Left cardiac atrium (tissue), 4 donors: ENCODE measurements at regions not wholly inside any gene's neighbourhood (a gene's known extent, or its start where the extent isn't known, plus 50 kb on each side); places are given as distances from the start of the nearest gene placed in this dataset.
"Not testable (repeated sequence)": the region's sequence is repeated elsewhere in the genome, so short reads cannot be mapped to it uniquely, and the experiment has no call there.

ENCODE experiments used
- ATAC-seq, 2 donors: fragments of 200-7000 bp; cut with Tn5 transposase; one replicate each; pipeline ENCODE4 v1.9.1; 2020; ENCODE audit warnings: mild to moderate bottlenecking in 2 of 2, moderate library complexity in 2 of 2
- DNase-seq: peaks from one replicate; pipeline ENCODE4 v3.0.0-alpha.2; 2020
- intact Hi-C, 2 donors: fragments of 100-400 bp; cut with DNase I; formaldehyde crosslinking; loops; one replicate each; pipeline versions ENCODE4 v1.14.1 to v1.15.1; 2022 to 2023
- donor health status: DM: no; HTN: yes; CAD: no.
- donor health status: DM: no; HTN: yes; CAD: no; lungs with severe emphysema.
- donor health status: DM: yes; HTN: yes; CAD: no.
- donor health status: Dilated cardiomyopathy.

DNA sequence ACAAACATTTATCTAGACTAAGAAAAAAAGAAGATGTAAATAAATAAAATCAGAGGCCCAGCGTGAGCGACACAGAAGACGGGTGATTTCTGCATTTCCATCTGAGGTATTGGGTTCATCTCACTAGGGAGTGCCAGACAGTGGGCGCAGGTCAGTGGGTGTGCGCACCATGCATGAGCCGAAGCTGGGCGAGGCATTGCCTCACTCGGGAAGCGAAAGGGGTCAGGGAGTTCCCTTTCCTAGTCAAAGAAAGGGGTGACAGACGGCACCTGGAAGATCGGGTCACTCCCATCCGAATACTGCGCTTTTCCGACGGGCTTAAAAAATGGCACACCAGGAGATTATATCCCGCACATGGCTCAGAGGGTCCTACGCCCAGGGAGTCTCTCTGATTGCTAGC lies 79.5 kb upstream of the ABCD2 start:
- DNase-seq, intact Hi-C loops, ATAC-seq: not testable (repeated sequence)

DNA sequence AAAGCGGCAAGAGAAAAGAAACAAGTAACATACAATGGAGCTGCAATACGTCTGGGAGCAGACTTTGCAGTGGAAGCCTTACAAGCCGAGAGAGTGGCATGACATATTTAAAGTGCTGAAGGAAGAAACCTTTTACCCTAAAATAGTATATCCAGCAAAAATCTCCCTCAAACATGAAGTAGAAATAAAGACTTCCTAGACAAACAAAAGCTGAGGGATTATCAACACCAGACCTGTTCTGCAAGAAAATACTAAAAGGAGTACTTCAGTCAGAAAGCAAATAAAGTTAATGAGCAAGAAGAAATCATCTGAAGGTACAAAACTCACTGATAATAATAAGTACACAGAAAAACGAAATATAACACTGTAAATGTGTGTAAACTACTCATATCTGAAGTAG lies 77.5 kb upstream of the ABCD2 start:
- no peak for ATAC-seq
- no peak for DNase-seq
- intact Hi-C loops: no loop called here

DNA sequence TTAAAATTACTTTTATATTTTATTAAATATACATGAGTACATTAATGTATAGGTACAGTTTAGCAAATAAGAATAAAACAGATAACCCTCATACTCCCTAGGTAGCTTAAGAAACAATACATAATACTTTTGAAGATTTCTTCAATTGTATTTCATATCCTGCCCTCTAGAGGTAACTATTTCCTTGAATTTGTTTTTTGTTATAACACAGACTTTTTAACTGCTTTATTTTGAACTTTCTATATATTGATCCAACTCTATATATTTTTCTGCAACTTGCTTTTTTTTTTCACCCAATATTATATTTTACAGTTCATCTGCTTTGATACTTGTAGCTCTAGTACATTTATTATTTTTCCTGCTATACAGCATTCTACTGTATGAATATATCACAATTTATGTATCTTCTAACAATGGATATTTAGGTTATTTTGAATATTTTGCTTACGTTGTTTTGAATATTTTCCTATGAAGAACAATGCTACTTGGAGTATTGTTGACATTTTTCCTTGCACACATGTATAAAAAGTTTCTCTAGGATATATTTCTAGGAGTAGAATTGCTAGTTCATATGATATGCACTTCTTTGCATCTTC lies 72.8 kb upstream of the ABCD2 start:
- DNase-seq (no peak), ATAC-seq (no peak)
- intact Hi-C loops: loop anchor here in 1 of 2 donors (5.0 kb wide), 2 partner anchors 105 to 375 kb away; no protein-coding TSS in a partner anchor

DNA sequence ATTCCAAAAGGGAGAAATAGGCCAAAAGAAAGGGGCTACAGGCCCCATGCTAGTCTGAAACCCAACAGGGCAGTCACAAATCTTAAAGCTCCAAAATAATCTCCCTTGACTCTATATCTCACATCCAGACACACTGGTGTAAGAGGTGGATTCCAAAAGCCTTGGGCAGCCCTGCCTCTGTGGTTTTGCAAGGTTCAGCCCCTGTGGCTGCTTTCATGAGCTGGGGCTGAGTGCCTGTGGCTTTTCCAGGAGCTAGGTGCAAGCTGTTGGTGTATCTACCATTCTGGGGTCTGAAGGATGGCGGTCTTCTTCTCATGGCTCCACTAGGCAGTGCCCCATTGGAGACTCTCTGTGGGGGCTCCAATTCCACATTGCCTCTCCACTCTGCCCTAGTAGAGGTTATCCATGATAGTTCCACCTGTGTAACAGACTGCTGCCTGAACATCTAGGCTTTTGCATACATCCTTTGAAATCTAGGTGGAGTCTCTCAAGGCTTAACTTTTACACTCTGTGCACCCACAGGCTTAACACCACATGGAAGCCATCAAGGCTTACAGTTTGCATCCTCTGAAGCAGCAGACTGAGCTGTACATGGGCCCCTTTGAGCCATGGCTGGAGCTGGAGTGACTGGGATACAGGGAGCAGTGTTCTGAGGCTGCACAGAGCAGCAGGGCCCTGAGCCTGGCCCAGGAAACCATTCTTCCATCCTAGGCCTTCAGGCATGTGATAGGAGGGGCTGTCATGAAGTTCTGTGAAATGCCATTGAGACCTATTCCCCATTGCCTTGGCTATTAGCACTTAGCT lies 66.5 kb upstream of the ABCD2 start:
- no peak for ATAC-seq
- intact Hi-C loops: no loop called here
- no peak for DNase-seq

DNA sequence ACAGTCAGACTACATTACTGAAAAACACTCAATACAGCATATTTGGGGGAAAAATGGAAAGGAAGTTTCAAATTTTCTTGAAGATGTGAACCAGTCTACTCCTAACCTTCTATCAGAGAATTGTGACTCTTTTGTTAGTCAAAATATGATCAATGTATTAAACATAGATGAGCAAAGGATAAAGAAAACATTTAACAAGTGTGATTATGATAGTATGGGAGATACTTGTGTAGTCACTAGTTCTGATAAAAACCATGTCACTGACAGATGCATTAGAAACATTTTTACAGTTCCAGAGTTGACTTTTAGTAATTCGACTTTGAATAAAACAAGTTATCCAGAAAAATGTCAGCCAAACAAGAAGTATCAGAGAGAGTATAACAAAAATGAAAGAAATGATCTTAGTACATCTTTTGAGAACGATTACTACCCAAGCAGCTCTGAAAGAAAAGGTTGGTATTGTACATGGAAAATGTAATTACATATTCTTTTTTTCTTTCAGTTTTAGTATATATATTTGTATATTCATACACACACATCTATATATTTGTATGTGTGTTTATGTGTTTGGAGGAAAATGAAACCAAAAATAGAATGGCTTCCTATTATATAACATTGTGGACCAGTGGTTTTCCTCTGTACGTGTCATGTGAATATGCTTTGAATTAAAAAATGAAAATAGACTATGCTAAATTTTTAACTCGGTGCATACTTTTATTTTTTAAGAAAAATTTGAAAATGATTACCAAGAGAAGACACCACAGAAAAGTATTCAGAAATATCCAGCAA lies 63.3 kb upstream of the ABCD2 start:
- intact Hi-C loops: no loop called here
- ATAC-seq (no peak), DNase-seq (no peak)

DNA sequence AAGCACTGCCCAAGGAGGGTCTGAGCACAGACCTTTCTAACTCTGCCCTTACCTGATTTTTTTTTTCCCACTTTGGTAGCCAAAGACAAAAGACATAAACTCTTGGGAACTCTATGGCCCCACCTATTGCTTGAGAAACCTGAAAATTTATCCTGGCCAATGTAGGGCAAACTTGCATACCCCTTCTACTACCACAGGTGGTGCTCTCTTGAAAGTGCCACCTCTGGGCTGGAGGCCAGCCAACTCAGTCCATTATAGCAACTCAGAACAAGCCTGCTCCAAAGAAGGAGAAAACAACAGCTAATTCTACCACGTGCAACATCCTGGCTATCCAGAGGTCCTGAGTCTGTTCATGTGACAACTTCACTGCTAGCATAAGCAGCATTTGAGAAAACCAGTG lies 55.7 kb upstream of the ABCD2 start:
- ATAC-seq (no peak), DNase-seq (no peak)

DNA sequence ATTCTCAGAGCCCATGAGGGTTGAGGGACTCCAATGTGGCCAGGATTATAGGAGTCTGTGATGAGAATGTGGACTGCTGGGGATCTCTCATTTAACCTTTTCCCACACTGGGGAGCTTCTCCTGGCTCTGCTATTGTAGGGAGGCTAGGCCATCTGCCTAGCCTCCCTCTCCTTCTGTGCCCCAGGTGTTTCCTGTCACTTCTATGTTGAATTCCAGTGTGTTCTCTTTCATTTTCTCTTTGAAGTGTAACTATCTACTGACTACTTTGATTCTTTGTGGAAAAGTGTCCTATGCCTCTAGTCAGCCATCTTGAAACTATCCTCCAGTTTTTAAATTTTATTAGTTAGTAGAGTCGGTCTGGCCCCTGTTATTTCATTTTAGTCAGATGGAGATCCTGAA lies 53.4 kb upstream of the ABCD2 start:
- no peak for ATAC-seq
- DNase-seq: no peak
- intact Hi-C loops: no loop called here

More for the DNA sequence above, 55.7 kb upstream of the ABCD2 start:
- intact Hi-C loops: no loop called here

DNA sequence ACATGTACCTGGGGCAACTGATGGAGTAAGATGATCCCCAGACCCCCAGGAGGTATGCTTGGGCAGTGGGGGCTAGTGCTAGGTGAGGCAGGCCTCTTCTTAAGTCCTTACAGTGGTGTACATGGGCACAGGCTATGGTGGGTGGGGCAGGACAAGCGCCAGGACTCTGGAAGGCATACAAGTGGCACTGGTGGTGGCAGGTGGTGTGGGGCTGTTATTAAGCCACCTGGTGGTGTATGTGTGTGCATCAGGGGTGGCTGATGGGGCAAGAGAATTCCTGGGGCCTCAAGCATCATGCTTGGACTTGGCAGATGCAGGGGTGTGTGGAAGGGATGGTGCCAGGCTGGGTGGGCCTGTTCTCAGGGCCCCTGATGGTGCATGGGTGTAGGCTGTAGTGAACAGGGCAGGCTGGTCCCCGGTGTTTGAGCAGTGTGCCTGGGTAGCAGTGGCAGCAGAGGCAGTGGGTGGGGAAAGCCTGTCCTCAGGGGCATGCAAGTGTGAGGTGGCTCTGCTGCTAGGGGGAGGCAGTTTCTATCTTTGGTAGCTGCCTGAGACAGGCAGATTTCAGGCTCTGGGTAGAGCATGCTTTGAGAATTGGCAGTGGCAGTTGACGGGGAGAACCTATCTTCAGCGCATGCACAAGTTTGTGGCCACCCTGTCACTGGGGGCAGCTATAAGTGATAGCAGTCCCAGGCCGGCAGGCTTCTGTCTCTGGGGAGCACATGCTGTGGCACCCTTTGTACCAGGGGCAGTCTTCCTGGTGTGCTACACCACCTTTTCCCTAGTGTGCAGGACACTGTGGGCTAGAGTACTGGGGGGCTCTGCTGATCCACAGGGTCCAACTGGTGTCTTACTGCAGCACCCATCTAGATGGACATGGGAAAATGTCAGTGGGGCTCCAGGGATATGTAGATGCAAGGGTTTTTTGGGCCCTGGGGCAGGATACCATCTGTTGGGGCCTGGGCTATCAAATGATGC lies 52.6 kb upstream of the ABCD2 start:
- ATAC-seq: no peak

DNA sequence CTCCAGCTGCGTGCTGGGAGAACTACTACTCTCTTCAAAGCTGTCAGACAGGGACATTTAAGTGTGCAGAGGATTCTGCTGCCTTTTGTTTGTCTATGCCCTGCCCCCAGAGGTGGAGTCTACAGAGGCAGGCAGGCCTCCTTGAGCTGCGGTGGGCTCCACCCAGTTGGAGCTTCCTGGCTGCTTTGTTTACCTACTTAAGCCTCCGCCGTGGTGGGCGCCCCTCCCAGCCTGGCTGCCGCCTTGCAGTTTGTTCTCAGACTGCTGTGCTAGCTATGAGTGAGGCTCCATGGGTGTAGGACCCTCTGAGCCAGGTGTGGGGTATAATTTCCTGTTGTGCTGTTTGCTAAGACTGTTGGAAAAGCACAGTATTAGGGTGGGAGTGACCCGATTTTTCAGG lies 49.9 kb upstream of the ABCD2 start:
- intact Hi-C loops, DNase-seq, ATAC-seq: not testable (repeated sequence)

More for the DNA sequence above, 52.6 kb upstream of the ABCD2 start:
- intact Hi-C loops: no loop called here
- no peak for DNase-seq
